GM12864 (cell line): ENCODE measurements at regions not wholly inside any gene's neighbourhood (a gene's known extent, or its start where the extent isn't known, plus 50 kb on each side); places are given as distances from the start of the nearest gene placed in this dataset.
"Not testable (repeated sequence)": the region's sequence is repeated elsewhere in the genome, so short reads cannot be mapped to it uniquely, and the experiment has no call there.

Source experiments
- DNase-seq: peaks from one replicate; pipeline ENCODE4 v3.0.0-alpha.2; 2011; ENCODE audit warnings: low read depth
- H3K4me3 ChIP-seq: 2 replicates; pipeline ENCODE4 v1.5.1; 2011; ENCODE audit warnings: mild to moderate bottlenecking, low read depth, low read length, control low read depth
- CTCF ChIP-seq: IDR thresholded peaks from 2 replicates; pipeline ENCODE4 v1.5.1; 2011; ENCODE audit warnings: low read depth, mild to moderate bottlenecking, moderate library complexity, low read length, control low read depth, inconsistent platforms; ENCODE audit errors: missing control alignments

- DNase-seq, result no peak
- H3K4me3 ChIP-seq, result no peak overlapping the region
- no peak for TF ChIP-seq CTCF
Observed at GRCh38 chr15:96474231-96474664, 143.7 kb downstream of the NR2F2 start.

GRCh38 chr15:96477227-96477626 lies 146.7 kb downstream of the NR2F2 start:
- TF ChIP-seq CTCF, result no peak
- no peak overlapping the region for H3K4me3 ChIP-seq
- no peak for DNase-seq

GRCh38 chr15:96484412-96484811 lies 153.9 kb downstream of the NR2F2 start:
- not testable (repeated sequence) for DNase-seq, H3K4me3 ChIP-seq

- no peak for DNase-seq
- no peak overlapping the region for H3K4me3 ChIP-seq
- no peak for TF ChIP-seq CTCF
Observed at GRCh38 chr15:96484830-96485229, 154.3 kb downstream of the NR2F2 start.

- DNase-seq, result no peak
Observed at GRCh38 chr15:96487245-96487644, 156.7 kb downstream of the NR2F2 start.

GRCh38 chr15:96491066-96491699 lies 160.7 kb downstream of the NR2F2 start:
- not testable (repeated sequence) for H3K4me3 ChIP-seq, DNase-seq

More at GRCh38 chr15:96487245-96487644, 156.7 kb downstream of the NR2F2 start:
- TF ChIP-seq CTCF, result no peak
- H3K4me3 ChIP-seq, result no peak overlapping the region

GRCh38 chr15:96491700-96492644 lies 161.5 kb downstream of the NR2F2 start:
- DNase-seq, H3K4me3 ChIP-seq: not testable (repeated sequence)

GRCh38 chr15:96494505-96494904 lies 164.0 kb downstream of the NR2F2 start:
- no peak for DNase-seq
- H3K4me3 ChIP-seq, result no peak overlapping the region
- TF ChIP-seq CTCF, result no peak
